HepG2 (cell line): ENCODE measurements at regions not wholly inside any gene's neighbourhood (a gene's known extent, or its start where the extent isn't known, plus 50 kb on each side); places are given as distances from the start of the nearest gene placed in this dataset.

ENCODE experiments used
- ATAC-seq: fragments of 200-7000 bp; cut with Tn5 transposase; 3 replicates; pipeline ENCODE4 v1.9.1; 2020; ENCODE audit warnings: mild to moderate bottlenecking, moderate library complexity
- BruUV-seq: library from RNA; stranded (reverse); fragments of 400-500 nt; replicated peaks from 2 replicates; lab custom pipeline; 2021; lab: Mats Ljungman, UMichigan
- CTCF ChIA-PET: fragments of 300-600 bp; formaldehyde crosslinking; extraction: SDS; loops from one replicate; lab custom pipeline; 2021; ENCODE audit warnings: low total read pairs, inconsistent platforms, low intra/inter-chr PET ratio; lab: Yijun Ruan, JAX
- POLR2A ChIA-PET: fragments of 350-600 bp; sonication (Branson Sonifier 250); formaldehyde crosslinking; loops from one replicate; lab custom pipeline; 2020; ENCODE audit warnings: antibody characterized with exemption, inconsistent platforms; lab: Yijun Ruan, JAX
- DNase-seq: peaks from one replicate; pipeline ENCODE4 v3.0.0-alpha.2; 2015; ENCODE audit warnings: low spot score
- FAIRE-seq: peaks from 3 replicates; lab custom pipeline; 2011; peaks lifted over from hg19 to GRCh38; lab: Jason Lieb, UNC
- H2AFZ ChIP-seq: one replicate; pipeline ENCODE4 v1.6.1; 2011; ENCODE audit warnings: low read length, inconsistent platforms
- H3K27ac ChIP-seq: fragments of 300-600 bp; 3 replicates; pipeline ENCODE4 v1.8.0; 2011; ENCODE audit warnings: mixed run types, mild to moderate bottlenecking, mixed read lengths, low read length, inconsistent platforms; ENCODE audit not compliant: insufficient read depth; ENCODE audit errors: extremely low read length
- H3K27me3 ChIP-seq, 2 experiments: fragments of 200-600 bp in 1 of 2; 2 replicates in 1 of 2; 3 replicates in 1 of 2; pipeline versions ENCODE4 v1.6.0 to v1.8.0; 2011; ENCODE audit warnings: low read length in 2 of 2, mild to moderate bottlenecking in 2 of 2, moderate library complexity in 2 of 2, inconsistent platforms in 1 of 2; ENCODE audit not compliant: insufficient read depth in 2 of 2, control insufficient read depth in 1 of 2
- H3K36me3 ChIP-seq, 2 experiments: fragments of 200-600 bp in 1 of 2; replicated peaks in 1 of 2; 2 replicates in 1 of 2; 3 replicates in 1 of 2; pipeline versions ENCODE4 v1.5.1 to v1.8.0; 2011; ENCODE audit warnings: low read length in 2 of 2, inconsistent platforms in 1 of 2; ENCODE audit not compliant: insufficient read depth in 2 of 2, control insufficient read depth in 1 of 2
- H3K4me1 ChIP-seq: 2 replicates; pipeline ENCODE4 v1.5.1; 2012; ENCODE audit warnings: low read length, inconsistent platforms; ENCODE audit not compliant: insufficient read depth
- H3K4me2 ChIP-seq: 2 replicates; pipeline ENCODE4 v1.6.0; 2011; ENCODE audit warnings: low read depth, low read length, inconsistent platforms
- H3K4me3 ChIP-seq, 3 experiments: fragments of 200-600 bp in 1 of 3; sonication (generic), shearing (Covaris generic) in 1 of 3; replicated peaks in 1 of 3; 2 replicates each; pipeline ENCODE4 v1.5.1; 2011 to 2016; ENCODE audit warnings: low read length in 3 of 3, inconsistent platforms in 2 of 3, low read depth in 2 of 3, mild to moderate bottlenecking in 2 of 3, control low read depth in 1 of 3, mixed read lengths in 1 of 3; ENCODE audit not compliant: insufficient read depth in 1 of 3
- H3K79me2 ChIP-seq: one replicate; pipeline ENCODE4 v1.6.1; 2011; ENCODE audit warnings: low read length, inconsistent platforms; ENCODE audit not compliant: insufficient read depth
- H3K9ac ChIP-seq: 2 replicates; pipeline ENCODE4 v1.6.0; 2011; ENCODE audit warnings: mild to moderate bottlenecking, low read depth, low read length, inconsistent platforms; ENCODE audit not compliant: insufficient read depth
- H3K9me3 ChIP-seq: 2 replicates; pipeline ENCODE4 v1.5.1; 2012; ENCODE audit warnings: mild to moderate bottlenecking, low read length
- H4K20me1 ChIP-seq: 2 replicates; pipeline ENCODE4 v1.6.0; 2011; ENCODE audit warnings: inconsistent platforms, mild to moderate bottlenecking, low read length, moderate library complexity; ENCODE audit not compliant: insufficient read depth
- ARNT2 ChIP-seq: sonication (generic); formaldehyde crosslinking; IDR thresholded peaks from 2 replicates; pipeline ENCODE4 v1.8.0; 2022; ENCODE audit warnings: mild to moderate bottlenecking, low read depth, missing genetic modification reagents, moderate library complexity
- ATF4 ChIP-seq, 2 experiments: fragments of 450-650 bp in 1 of 2; sonication (generic) in 1 of 2; formaldehyde crosslinking; IDR thresholded peaks; 2 replicates each; pipeline versions ENCODE4 v1.5.0 to v1.8.0; 2020 to 2022; ENCODE audit warnings: mild to moderate bottlenecking in 1 of 2, missing genetic modification reagents in 1 of 2
- BORCS8-MEF2B ChIP-seq: sonication (generic); formaldehyde crosslinking; IDR thresholded peaks from 2 replicates; pipeline ENCODE4 v1.8.0; 2022; ENCODE audit warnings: mild to moderate bottlenecking, missing genetic modification reagents
- CREB3 ChIP-seq: sonication (generic); formaldehyde crosslinking; IDR thresholded peaks from 2 replicates; pipeline ENCODE4 v1.5.0; 2020; ENCODE audit warnings: missing genetic modification reagents
- FOXC1 ChIP-seq: sonication (generic); formaldehyde crosslinking; IDR thresholded peaks from 2 replicates; pipeline ENCODE4 v1.8.0; 2022; ENCODE audit warnings: mild to moderate bottlenecking, missing genetic modification reagents, borderline replicate concordance
- HINFP ChIP-seq: sonication (generic); formaldehyde crosslinking; IDR thresholded peaks from 2 replicates; pipeline ENCODE4 v1.4.0; 2020; ENCODE audit warnings: low read depth, mild to moderate bottlenecking, missing genetic modification reagents
- KDM3A ChIP-seq: IDR thresholded peaks from 2 replicates; pipeline ENCODE4 v1.6.1; 2018; ENCODE audit warnings: low read depth, missing compliant biosample characterization
- PAWR ChIP-seq: sonication (generic); formaldehyde crosslinking; IDR thresholded peaks from 2 replicates; pipeline ENCODE4 v1.4.0; 2020; ENCODE audit warnings: missing genetic modification reagents, mild to moderate bottlenecking, borderline replicate concordance
- POGK ChIP-seq: sonication (generic); formaldehyde crosslinking; conservative IDR thresholded peaks from 2 replicates; pipeline ENCODE4 v1.8.0; 2022; ENCODE audit warnings: mild to moderate bottlenecking, moderate library complexity, missing genetic modification reagents
- TCF7L2 ChIP-seq: IDR thresholded peaks from 2 replicates; pipeline ENCODE4 v1.6.1; 2011; ENCODE audit warnings: mild to moderate bottlenecking, low read depth, low read length, moderate library complexity
- ZNF326 ChIP-seq: sonication (generic); formaldehyde crosslinking; IDR thresholded peaks from 2 replicates; pipeline ENCODE4 v1.4.0; 2020; ENCODE audit warnings: missing genetic modification reagents, borderline replicate concordance
- ZNF703 ChIP-seq: sonication (generic); formaldehyde crosslinking; IDR thresholded peaks from 2 replicates; pipeline ENCODE4 v1.5.1; 2020; ENCODE audit warnings: missing genetic modification reagents, mild to moderate bottlenecking, moderate library complexity, borderline replicate concordance
- ZNF883 ChIP-seq: sonication (generic); formaldehyde crosslinking; IDR thresholded peaks from 2 replicates; pipeline ENCODE4 v1.5.1; 2020; ENCODE audit warnings: mild to moderate bottlenecking, missing genetic modification reagents; ENCODE audit errors: not compliant biosample characterization
- WGBS: methylation state at CpG from one replicate; pipeline ENCODE4 v1.1.6; 2017; ENCODE audit warnings: low lambda C conversion rate; 5-methylcytosine and 5-hydroxymethylcytosine counted together
- in situ Hi-C: cut with HindIII; loops from 2 replicates; pipeline ENCODE4 v1.10.0; 2017; ENCODE audit warnings: low pct_unique_long_range_greater_than_20kb; ENCODE audit not compliant: extremely low pct_ligation_motif_present
- intact Hi-C: fragments of 100-400 bp; cut with micrococcal nuclease; formaldehyde crosslinking; loops from one replicate; pipeline ENCODE4 v1.10.0; 2022; ENCODE audit not compliant: unreplicated experiment

GRCh38 chr16:14365200-14365851, 264.7 kb downstream of the PARN start (continued):
- TF ChIP-seq ARNT2 (CRISPR knock-in tag) (no peak), BORCS8-MEF2B (peak; percentile 9; the same call in 1 of the 2 replicates), ZNF703 (CRISPR knock-in tag) (no peak), FOXC1 (0 out of 2 replicates have a peak, but pooled peaks have one; percentile 7), ATF4 (CRISPR knock-in tag; IDR thresholded peaks at IDR 0.05) (no peak)

GRCh38 chr16:14364386-14365199, 265.5 kb downstream of the PARN start:
- BruUV-seq = no TSS peak
- WGBS = 18% methylated on average over 29 of the region's 29 CpGs
- ChIA-PET CTCF (no interaction called here), POLR2A (interaction anchor here (0.7 to 1.9 kb wide), 3 partner anchors 10 to 41 kb away, joined by 3 to 5 read pairs (median 4); no protein-coding TSS in a partner anchor)
- Histone ChIP-seq H3K36me3 (no peaks in the 10 kb centered on the region), H3K4me1 (peaks cover 57% of the 10 kb centered on the region), H3K79me2 (no peaks in the 10 kb centered on the region), H3K9ac (peak overlapping the region; percentile 23), H3K27ac (peak overlapping the region; percentile 59), H3K9me3 (no peaks in the 10 kb centered on the region), H3K4me2 (peak overlapping the region; percentile 80), H3K4me3 (peak overlapping the region; percentile 46 to 61 (median 49)), H3K27me3 (no peaks in the 10 kb centered on the region), H2AFZ (no peak overlapping the region), H4K20me1 (no peaks in the 10 kb centered on the region)
- in situ Hi-C loops = no loop called here
- peak; percentile 85 for ATAC-seq
- intact Hi-C loops = loop anchor here (2.0 to 5.0 kb wide), 5 partner anchors 20 to 164 kb away; no protein-coding TSS in a partner anchor
- FAIRE-seq = peak; percentile 92
- peak; percentile 99 for DNase-seq
- peak; percentile 92 for TF ChIP-seq HINFP (CRISPR knock-in tag)
- no peak for TF ChIP-seq TCF7L2
- TF ChIP-seq KDM3A (CRISPR knock-in tag) = peak; percentile 93
- TF ChIP-seq CREB3 (CRISPR knock-in tag) = no peak
- no peak; the same call in 1 of the 2 replicates for TF ChIP-seq POGK
- no peak for TF ChIP-seq ZNF883 (CRISPR knock-in tag)
- peak; percentile 97; the same call in 1 of the 2 replicates for TF ChIP-seq PAWR (CRISPR knock-in tag)
- TF ChIP-seq ZNF326 = no peak; the same call in 1 of the 2 replicates
